Thoracic aorta (tissue), 2 donors: ENCODE measurements at regions not wholly inside any gene's neighbourhood (a gene's known extent, or its start where the extent isn't known, plus 50 kb on each side); places are given as distances from the start of the nearest gene placed in this dataset.

Experiments used
- ATAC-seq: fragments of 150-250 bp; one replicate; pipeline ENCODE4 v1.8.0; 2017; ENCODE audit warnings: low read depth; ENCODE audit not compliant: insufficient number of reproducible peaks, low FRiP score
- DNase-seq: peaks from one replicate; pipeline ENCODE4 v3.0.0-alpha.2; 2020; ENCODE audit warnings: low spot score
- H3K27ac ChIP-seq, 2 donors: fragments of 200-600 bp; sonication (generic); 1 replicate in 1 of 2; 2 replicates in 1 of 2; pipeline ENCODE4 v1.5.1; 2016; ENCODE audit warnings: mild to moderate bottlenecking in 2 of 2, moderate library complexity in 2 of 2
- H3K27me3 ChIP-seq: fragments of 200-600 bp; sonication (generic); replicated peaks from 2 replicates; pipeline ENCODE4 v1.6.0; 2016; ENCODE audit warnings: mild to moderate bottlenecking; ENCODE audit not compliant: insufficient read depth
- H3K36me3 ChIP-seq: fragments of 200-600 bp; sonication (generic); one replicate; pipeline ENCODE4 v1.5.1; 2016
- H3K4me1 ChIP-seq, 2 donors: fragments of 200-600 bp; sonication (generic); 1 replicate in 1 of 2; 2 replicates in 1 of 2; pipeline versions ENCODE4 v1.5.1 to v1.6.0; 2016; ENCODE audit warnings: low read depth in 2 of 2, mild to moderate bottlenecking in 1 of 2; ENCODE audit not compliant: control insufficient read depth in 1 of 2
- H3K4me3 ChIP-seq: fragments of 200-600 bp; sonication (generic); 2 replicates; pipeline ENCODE4 v1.5.1; 2016; ENCODE audit warnings: mild to moderate bottlenecking
- H3K9me3 ChIP-seq: fragments of 200-600 bp; sonication (generic); 2 replicates; pipeline ENCODE4 v1.5.1; 2016
- TF ChIP-seq, protein P1 (sequence below): fragments of 200-600 bp; sonication (generic); IDR thresholded peaks from one replicate; pipeline ENCODE4 v1.5.1; 2019; ENCODE audit warnings: antibody characterized with exemption

DNA sequence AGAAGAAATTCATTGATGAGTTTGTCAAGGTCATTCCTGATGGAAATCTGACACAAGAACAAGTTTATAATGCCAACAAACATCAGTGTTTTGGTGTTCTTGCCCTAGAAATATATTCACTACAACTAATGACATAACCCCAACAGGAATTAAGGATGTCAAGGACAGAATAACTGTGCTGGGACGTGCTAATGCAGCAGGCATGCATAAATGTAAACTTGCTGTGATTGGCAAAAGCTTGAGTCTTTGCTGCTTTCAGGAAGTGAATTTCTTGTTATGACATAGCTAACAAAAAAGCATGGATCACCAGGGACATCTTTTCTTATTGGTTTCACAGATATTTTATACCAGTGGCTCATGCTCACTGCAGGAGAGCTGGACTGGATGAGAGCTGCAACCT lies 144.6 kb downstream of the KCTD12 start:
- Histone ChIP-seq H3K27ac (no peak overlapping the region), H3K9me3 (peaks cover 3% of the 10 kb centered on the region), H3K36me3 (no peaks in the 10 kb centered on the region), H3K4me1 (no peaks in the 10 kb centered on the region), H3K4me3 (no peak overlapping the region), H3K27me3 (no peaks in the 10 kb centered on the region)
- DNase-seq (no peak), ATAC-seq (no peak)
- TF ChIP-seq, protein P1, sequence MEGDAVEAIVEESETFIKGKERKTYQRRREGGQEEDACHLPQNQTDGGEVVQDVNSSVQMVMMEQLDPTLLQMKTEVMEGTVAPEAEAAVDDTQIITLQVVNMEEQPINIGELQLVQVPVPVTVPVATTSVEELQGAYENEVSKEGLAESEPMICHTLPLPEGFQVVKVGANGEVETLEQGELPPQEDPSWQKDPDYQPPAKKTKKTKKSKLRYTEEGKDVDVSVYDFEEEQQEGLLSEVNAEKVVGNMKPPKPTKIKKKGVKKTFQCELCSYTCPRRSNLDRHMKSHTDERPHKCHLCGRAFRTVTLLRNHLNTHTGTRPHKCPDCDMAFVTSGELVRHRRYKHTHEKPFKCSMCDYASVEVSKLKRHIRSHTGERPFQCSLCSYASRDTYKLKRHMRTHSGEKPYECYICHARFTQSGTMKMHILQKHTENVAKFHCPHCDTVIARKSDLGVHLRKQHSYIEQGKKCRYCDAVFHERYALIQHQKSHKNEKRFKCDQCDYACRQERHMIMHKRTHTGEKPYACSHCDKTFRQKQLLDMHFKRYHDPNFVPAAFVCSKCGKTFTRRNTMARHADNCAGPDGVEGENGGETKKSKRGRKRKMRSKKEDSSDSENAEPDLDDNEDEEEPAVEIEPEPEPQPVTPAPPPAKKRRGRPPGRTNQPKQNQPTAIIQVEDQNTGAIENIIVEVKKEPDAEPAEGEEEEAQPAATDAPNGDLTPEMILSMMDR: no peak

DNA sequence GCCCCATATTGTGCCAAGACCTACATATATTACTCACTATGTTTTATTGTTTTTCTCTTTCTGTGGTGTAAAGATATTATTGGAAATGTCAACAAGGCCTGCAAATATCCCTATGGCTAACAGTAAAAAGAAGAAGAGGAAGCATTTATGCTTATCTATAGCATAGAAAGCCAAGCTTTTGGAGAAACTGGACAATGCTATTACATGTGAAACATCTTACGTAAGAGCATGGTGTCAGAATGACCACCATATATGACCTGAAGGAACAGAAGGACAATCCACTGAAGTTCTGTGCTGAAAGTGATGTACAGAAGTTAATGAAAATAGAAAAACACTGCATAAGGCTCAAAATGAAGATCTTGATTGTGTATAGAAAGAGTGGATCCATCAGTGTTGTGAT lies 145.2 kb downstream of the KCTD12 start:
- Histone ChIP-seq H3K27me3 (no peaks in the 10 kb centered on the region), H3K36me3 (no peaks in the 10 kb centered on the region), H3K9me3 (peaks cover 3% of the 10 kb centered on the region), H3K27ac (no peak overlapping the region), H3K4me1 (no peaks in the 10 kb centered on the region), H3K4me3 (no peak overlapping the region)
- ATAC-seq (no peak), DNase-seq (no peak)
- TF ChIP-seq, protein P1: no peak

DNA sequence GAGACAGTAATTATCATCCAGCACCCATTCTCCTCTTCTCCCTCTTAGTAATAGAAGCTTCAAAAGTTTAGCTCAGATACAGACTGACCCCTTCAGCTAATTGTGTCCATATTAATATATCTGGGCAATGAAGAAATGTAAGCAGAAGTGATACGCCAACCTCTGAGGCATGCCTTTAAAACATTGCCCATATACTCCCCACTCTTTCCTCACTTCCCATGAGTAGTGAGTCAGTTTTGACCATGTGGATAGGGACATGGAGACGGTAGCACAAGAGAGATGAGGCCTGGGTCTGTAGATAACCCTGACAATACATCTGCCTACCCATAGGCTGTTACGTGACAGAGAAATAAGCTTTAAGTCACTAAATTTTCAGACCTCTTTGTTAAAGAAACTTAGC lies 147.6 kb downstream of the KCTD12 start:
- no peaks in the 10 kb centered on the region for H3K36me3 ChIP-seq
- ATAC-seq (no peak), DNase-seq (no peak)
- no peak overlapping the region for H3K27ac ChIP-seq
- no peaks in the 10 kb centered on the region for H3K4me1 ChIP-seq
- TF ChIP-seq, protein P1: no peak
- peaks cover 3% of the 10 kb centered on the region for H3K9me3 ChIP-seq
- no peaks in the 10 kb centered on the region for H3K27me3 ChIP-seq
- H3K4me3 ChIP-seq: no peak overlapping the region

DNA sequence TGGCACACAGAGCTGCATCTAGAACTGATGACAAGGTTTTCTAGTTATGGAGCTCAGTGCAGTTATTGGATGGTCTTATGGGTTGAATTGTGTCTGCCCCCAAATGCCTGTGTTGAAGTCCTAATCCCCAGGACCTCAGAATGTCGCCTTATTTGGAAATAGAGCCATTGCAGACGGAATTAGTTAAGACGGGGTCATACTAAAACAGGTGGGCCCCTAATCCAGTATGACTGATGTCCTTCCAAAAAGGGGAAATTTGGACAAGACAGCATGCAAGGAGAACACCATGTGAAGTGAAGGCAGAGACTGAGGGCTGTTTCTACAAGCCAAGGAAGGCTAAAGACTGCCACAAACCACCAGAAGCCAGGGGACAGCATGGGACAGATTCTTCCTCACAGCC lies 148.7 kb downstream of the KCTD12 start:
- H3K4me3 ChIP-seq: no peak overlapping the region
- no peaks in the 10 kb centered on the region for H3K27me3 ChIP-seq
- no peaks in the 10 kb centered on the region for H3K36me3 ChIP-seq
- no peak for ATAC-seq
- TF ChIP-seq, protein P1: no peak
- no peak overlapping the region for H3K27ac ChIP-seq
- no peaks in the 10 kb centered on the region for H3K4me1 ChIP-seq
- peaks cover 3% of the 10 kb centered on the region for H3K9me3 ChIP-seq
- DNase-seq: no peak

DNA sequence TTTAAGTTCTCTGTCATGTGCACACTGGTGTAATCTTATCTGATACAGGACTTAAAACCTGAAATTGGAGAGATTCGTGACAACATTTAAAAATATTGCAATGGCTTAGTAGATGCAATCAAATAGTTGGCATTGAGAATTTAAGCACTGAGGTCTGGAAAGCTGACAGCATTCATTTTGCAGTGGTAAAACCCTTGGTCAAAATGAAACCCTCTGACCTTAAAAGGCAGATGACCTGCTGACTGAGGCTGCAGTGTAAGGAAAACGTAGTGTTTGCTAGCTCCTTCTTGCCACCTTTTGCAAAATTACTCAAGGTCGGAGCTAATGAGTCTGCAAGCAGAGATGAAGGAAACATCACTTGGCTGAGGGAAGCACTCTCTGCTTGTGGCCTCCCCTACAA lies 150.6 kb downstream of the KCTD12 start:
- no peaks in the 10 kb centered on the region for H3K4me1 ChIP-seq
- ATAC-seq: no peak
- H3K9me3 ChIP-seq: no peaks in the 10 kb centered on the region
- H3K36me3 ChIP-seq: no peaks in the 10 kb centered on the region
- no peaks in the 10 kb centered on the region for H3K27me3 ChIP-seq
- H3K4me3 ChIP-seq: no peak overlapping the region
- TF ChIP-seq, protein P1: no peak
- H3K27ac ChIP-seq: no peak overlapping the region
- DNase-seq: no peak
